HG03571 (cell line): ENCODE measurements at regions not wholly inside any gene's neighbourhood (a gene's known extent, or its start where the extent isn't known, plus 50 kb on each side); places are given as distances from the start of the nearest gene placed in this dataset.

Source experiments
- ATAC-seq: cut with Tn5 transposase; IDR thresholded peaks from one replicate; pipeline ENCODE4 v1.9.1; 2021; ENCODE audit not compliant: unreplicated experiment

DNA sequence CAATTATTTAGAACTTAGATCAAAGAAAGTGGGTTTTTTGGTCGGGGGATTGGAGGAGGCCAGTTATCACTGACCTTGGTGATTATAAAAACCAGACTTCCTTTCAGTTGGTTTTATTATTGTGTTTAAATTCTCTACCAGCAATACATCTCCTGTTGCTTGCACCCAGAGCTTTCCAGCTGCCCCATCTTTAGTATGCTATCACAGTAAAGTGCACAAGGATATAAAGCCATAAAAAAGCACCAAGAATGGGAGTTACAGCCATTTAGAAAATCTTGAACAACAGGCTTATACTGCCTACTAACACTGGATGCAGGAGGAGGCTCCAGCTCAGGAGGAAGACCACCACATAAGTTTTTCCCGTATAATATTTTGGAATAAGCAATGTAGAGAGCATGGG is 148.7 kb upstream of the OSR1 start:
- no peak for ATAC-seq

- ATAC-seq = no peak
Observed at GRCh38 chr2:19505199-19506136, 147.0 kb upstream of the OSR1 start.

GRCh38 chr2:19504400-19505198 is 146.2 kb upstream of the OSR1 start:
- ATAC-seq = no peak

DNA sequence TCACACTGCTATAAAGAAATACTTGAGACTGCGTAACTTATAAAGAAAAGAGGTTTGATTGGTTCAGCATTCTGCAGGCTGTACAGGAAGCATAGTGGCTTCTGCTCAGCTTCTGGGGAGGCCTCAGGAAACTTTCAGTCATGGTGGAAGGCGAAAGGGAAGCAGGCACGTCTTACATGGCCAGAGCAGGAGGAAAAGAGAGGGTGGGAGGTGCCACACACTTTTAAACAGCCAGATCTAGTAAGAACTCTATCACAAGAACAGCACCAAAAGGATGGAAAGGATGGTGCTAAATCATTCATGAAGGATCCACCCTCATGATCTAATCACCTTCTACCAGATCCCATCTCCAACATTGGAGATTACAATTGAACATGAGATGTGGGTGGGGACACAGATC is 145.5 kb upstream of the OSR1 start:
- ATAC-seq = no peak

DNA sequence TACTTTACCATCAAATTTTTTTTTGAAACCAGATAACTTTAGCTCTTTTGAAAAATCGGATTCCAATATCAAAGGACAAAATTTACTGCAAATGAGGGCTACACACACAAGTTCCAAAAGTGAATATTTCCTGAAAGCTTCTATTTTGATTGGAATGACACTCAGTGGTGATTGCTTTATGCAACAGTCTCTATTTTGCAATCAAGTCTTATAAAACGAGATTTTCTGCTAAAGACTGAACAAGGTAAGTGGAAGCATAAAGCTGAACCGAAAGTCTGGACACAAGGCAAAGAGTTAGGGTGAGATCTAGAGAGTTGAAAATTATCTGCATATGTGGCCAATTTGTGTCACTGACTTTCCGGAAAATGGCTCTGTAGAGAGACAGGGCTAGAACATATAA is 145.0 kb upstream of the OSR1 start:
- no peak for ATAC-seq

DNA sequence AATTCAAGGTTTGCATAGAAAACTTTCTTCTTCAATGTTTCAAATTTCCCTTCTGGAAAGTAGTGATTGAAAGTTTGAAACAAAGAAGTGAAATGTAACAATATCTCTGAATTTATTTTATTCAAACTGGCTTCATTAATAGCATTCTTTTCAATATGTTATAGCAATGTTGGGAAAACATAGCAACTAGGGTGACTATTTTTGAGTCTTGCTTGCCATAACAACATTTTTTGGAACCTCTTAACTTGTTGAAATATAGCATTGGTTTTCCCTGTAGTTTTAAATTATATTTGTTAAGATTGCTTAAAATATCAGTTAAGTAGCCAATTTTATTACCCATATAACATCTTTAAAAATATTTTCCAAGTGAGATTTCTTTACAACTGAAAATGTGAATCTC is 141.7 kb upstream of the OSR1 start:
- ATAC-seq = no peak

- no peak for ATAC-seq
Observed at GRCh38 chr2:19496646-19497045, 138.2 kb upstream of the OSR1 start.

DNA sequence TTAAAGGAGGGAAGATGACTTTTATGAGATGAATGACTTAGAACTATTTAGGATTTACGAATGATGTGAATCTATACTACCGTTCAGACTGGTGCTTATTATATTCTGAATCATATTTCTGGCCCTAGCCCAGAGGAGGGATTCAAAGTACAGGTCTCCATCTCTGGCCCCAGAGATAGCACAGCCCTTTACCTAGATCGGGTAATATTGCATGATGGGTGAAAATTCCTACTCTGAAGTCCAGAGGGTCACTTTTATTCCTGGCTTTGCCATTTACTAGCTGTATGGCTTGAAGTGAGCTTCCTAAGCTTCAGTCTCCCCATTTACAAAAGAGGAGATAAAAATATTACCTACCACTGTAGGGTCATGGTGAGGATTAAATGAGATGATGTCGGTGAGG is 135.8 kb upstream of the OSR1 start:
- no peak for ATAC-seq

DNA sequence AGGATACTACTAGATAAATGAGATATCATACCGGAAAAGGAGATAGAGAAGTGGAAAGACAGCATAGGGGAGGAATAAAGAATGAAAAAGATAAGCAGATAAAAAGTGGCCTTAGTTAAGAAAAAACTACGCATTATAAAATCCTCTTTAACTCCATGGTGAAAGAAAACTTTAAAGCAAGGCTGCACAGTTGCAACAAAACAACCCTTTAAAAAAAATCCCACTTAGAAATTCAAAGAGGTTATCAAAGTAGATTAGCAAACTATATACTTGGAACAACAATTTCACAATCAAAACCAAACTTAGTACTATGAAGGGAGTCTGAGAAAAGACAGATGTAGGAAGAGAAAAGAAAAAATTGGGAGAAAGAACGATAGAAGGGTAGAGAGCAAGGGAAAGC is 133.4 kb upstream of the OSR1 start:
- ATAC-seq = no peak

DNA sequence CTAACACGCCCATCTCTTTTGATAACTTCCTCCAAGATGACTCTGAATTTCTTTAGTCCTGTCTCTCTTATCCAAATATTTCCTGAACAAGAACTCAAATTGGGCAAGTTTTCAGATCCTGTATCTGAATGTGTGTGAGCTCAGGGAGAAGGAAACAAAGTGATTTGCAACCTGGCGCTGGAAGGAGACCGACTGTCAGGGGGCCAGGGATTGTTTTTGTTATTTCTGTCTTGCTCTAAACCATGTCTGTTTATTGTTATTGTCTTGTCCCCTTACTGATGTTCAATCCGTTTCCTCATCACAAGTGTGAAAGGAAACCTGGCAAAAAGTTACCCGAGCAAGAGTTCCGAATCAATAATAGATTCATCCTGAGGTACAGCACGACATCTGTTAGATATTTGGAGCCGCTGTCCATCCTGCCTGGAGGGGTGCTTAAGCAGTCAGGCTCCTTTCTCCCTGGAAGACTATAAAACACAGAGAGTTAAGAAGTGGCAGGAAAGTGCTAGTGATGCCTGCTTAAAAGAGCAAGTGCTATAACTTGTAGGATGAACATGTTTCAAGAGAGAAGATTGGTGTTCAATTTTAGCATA is 132.5 kb upstream of the OSR1 start:
- ATAC-seq = no peak

DNA sequence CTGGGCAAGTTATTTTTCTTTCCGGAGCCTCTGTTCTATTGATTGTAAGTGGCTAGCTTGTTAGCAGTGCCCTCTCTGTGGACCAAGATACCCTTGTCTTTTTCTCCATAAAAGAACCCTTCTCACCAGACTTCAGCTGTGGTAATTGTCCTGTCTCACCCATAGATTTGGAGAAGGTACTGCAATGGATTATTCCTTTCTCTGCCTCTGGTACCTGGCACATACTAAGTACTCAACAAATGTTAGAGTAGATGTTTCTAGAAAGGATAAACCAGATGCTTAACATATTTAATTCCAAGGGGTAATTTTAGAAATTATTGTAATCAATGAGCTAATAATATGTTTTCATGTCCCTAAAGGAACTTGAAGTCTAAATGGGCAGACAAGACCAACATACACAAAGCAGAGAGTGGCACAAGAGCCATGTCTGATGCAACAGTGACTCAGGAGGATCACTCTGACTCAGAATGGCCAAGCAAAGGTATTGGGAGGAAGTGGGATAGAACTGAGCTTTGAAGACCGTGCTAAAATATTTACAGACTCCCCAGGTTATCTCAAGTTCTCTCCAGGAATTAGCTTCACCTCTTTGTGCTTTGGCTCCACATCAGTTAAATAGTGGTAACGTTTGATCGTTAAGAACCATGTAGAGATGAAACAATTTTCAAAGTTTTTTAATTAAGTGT is 129.7 kb upstream of the OSR1 start:
- peak; percentile 77 for ATAC-seq

- ATAC-seq = no peak
Observed at GRCh38 chr2:19484736-19485135, 126.3 kb upstream of the OSR1 start.

DNA sequence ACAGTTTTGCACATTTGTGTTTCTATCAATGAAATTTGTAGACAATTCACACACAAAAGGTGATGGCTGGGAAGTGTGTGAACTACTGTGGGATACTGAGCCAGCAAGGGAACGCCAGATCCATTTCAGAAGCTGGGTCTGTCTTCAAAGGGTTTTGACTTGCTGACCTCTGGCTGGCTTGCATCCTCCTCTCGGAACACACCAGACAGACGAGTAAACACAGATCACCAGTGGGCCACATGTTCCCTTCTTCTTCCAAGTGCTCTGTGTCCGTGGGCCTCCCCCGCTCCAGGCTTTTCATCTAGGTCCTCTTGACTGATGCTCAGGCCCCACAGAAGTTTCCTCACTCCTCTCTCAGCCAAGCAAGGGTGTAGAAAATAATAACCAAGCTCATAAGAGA is 122.2 kb upstream of the OSR1 start:
- no peak for ATAC-seq

DNA sequence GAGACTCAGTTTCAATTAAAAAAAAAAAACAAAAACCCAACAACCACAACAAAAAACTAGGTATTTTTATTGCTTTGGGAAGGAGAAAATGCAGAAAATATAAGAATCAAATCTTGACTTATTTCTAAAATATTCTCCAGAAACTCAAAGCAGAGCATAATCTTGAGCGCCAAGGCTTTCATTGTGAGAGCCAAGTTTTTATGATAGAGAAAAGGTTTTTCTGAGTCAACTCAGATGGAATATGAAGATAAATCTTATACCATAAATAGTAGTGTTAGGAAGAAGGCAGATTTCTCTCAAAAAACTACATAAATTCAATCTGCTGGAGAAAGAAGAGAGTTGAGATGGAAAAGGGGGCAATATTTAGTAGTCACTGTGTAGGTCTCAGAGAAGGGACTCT is 121.2 kb upstream of the OSR1 start:
- ATAC-seq = no peak

GRCh38 chr2:19478409-19478808 is 120.0 kb upstream of the OSR1 start:
- no peak for ATAC-seq

DNA sequence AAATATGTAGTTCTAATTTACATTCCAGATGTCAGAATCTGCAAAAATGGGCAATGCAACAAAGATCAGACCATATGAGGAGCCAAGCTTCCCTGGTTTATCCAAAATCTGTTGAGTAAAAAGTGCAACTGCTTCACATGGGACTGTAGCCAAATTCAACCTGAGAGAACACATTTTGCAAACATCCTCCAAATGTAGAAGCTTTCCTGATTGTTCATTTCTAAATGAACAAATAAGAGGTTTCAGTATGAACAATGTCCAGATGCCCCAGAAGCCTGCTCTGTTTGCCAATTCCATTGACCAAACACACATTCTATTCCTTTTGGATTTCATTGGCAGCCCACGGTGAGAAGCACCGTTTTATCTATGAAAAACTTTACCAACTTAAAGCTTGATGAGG is 117.9 kb upstream of the OSR1 start:
- no peak for ATAC-seq

DNA sequence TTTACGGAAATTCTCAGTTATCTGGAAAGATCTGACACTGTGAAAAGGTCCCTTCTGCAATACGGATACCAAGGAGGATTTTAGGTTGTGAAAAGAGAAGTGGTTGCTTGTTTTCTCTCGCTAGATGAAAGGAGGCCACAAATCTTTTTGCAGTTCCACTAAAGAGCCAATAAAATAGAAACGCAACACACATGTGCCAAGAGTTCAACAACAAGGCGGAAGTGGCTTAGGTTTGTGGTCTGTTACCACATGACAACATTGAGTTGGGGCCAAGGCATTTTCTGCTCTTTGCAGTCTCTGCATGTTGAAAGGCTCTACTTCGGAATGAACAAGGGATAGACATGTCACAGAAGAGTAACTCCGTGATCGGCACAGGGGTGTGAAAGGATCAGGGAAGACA is 115.7 kb upstream of the OSR1 start:
- ATAC-seq = peak; percentile 90

DNA sequence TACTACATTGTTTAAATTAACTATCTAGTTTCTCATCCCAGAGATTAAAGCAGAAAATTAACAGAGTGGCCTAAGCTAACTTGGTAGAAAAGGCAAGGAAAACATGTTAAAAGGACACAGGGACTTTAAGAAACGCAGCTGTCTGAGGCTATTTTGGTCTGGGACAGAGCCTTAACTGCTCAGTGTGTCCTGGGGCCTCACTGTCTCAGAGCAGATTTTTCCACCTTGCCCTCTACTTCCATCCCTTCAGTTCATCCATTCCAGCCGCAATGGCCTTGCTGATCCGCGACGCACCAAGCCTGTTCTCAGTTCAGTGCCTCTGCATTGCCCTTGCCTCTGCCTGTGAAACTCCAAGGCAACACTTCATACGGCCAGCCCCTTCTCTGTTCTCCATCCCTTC is 114.9 kb upstream of the OSR1 start:
- ATAC-seq = no peak

DNA sequence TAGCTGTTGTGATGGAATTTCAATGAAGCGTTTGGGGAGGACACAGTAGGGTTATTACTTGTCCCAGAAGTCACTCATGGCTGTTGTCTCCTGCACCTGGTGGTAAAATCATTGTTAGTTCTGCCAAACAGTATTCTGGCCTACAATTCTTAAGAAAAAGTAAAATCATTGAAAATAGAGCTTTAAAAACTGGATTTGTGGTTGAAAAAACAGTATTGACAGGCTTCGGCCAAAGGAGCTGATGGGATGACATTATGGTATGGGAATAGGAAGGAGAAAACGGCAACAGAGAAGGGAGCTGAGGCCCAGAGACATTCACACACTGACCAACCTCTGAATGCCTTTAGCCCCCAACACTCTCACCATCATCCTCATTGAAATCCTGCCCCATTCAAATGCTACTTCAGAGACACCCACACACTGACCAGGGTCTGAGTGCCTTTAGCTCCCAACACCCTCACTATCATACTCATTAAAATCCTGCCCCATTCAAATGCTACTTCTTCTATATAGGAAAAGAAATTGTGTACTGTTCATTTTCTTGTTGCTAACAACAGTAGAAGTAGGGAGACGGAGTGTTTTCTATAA is 114.1 kb upstream of the OSR1 start:
- ATAC-seq = no peak

- no peak for ATAC-seq
Observed at GRCh38 chr2:19471491-19471890, 113.1 kb upstream of the OSR1 start.

DNA sequence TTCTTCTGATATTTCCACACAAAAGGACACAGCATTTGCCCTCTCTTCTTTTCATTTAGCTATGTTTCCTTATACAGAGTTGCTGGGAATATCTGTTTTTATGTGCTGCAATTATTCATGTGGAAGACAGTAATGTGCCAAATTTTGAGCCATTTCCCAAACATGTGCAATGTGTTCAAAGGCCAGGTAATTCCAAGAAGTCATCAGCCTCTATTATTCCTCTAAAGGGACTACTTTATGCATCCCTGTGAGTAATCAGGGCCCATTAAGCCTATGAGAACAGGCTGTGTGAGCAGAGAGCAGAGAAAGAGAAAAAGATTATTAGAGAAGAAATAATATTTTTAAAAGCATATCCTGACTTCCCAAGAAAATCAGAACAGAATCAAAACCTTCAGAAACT is 107.6 kb upstream of the OSR1 start:
- ATAC-seq = no peak
